HG03064 (cell line): ENCODE measurements at regions not wholly inside any gene's neighbourhood (a gene's known extent, or its start where the extent isn't known, plus 50 kb on each side); places are given as distances from the start of the nearest gene placed in this dataset.

Experiments
- ATAC-seq: cut with Tn5 transposase; IDR thresholded peaks from one replicate; pipeline ENCODE4 v1.9.1; 2021; ENCODE audit warnings: low read depth; ENCODE audit not compliant: unreplicated experiment

- ATAC-seq: no peak
Measured at GRCh38 chr3:168424059-168424734, 328.5 kb upstream of the GOLIM4 start.

GRCh38 chr3:168422843-168423242 is 327.1 kb upstream of the GOLIM4 start:
- ATAC-seq: no peak

DNA sequence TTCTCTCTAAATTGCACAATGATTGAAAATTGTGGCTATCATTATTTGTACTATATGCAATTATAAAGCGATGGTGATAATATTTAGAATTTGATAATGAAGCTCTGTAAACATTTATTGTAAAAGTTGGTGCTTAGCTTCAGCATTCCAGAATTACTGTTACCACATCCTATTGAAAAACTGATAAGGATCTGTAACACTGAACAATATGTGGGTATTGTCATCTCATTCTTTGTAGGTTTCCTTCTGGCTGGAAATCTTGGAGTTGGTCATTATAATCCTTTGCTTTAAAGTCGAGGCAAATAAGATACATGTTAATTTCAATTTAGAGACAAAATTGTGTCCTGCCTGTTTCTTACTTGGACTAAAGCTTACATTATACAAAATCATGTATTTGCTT is 323.4 kb upstream of the GOLIM4 start:
- no peak for ATAC-seq

DNA sequence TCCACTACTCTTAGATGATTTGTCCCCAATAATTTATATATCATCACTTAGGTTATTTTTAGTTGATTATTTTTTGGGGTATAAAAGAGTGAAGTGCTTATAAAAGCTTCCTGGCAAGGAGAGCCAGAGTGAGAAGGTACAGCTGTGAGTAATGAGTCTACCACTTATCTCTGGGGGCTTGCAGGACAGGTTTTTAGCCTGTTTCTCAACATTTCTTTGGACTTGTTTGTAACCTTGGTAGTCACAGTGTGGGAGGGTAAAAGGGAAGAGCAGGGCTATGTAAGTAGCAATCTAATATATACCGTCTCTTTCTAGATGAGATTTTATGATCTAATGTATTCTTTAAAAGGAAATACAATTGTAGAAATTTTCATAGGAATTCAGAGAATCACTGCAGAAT is 321.3 kb upstream of the GOLIM4 start:
- no peak for ATAC-seq

GRCh38 chr3:168416446-168416845 is 320.7 kb upstream of the GOLIM4 start:
- no peak for ATAC-seq

GRCh38 chr3:168414149-168414548 is 318.4 kb upstream of the GOLIM4 start:
- no peak for ATAC-seq

DNA sequence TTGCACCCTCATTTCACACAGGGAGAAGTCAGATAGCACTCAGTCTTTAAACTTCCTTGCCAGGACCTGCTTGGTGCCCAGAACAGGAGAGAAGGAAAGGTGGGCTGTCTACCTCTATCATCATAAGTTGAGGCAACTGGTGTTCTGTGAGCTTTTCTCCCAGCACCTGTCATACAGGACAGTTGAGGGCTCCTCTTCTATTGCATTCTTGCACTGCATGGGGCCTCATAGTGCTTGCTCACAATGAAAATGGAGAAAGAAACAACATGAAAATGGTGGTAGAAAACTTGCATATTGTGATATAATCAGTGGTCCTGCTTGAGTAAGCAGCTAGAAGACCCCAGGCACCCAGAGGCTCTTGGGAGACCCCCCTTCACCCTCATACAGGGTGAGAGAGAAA is 311.7 kb upstream of the GOLIM4 start:
- ATAC-seq: no peak

DNA sequence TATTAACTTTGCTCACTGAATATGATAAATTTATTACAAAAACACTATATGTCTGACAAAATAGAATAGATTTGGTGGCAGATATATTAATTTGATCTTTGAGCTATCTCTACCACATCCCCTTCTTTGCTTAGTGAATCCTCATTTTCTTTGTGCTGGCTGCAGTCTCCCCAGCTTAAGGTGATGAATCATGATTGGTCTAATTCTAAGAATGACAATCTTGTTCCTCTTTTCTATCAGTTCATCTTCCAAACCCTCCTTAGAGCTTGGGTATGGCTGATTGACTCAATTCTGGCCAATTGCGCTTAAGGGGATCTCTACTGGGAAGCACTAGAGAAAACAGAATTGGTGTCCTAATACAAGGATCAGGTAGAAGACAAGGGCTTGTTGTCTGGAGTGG is 309.6 kb upstream of the GOLIM4 start:
- ATAC-seq: no peak

- no peak for ATAC-seq
Measured at GRCh38 chr3:168398371-168399025, 302.8 kb upstream of the GOLIM4 start.

- no peak for ATAC-seq
Measured at GRCh38 chr3:168396861-168397260, 301.1 kb upstream of the GOLIM4 start.

DNA sequence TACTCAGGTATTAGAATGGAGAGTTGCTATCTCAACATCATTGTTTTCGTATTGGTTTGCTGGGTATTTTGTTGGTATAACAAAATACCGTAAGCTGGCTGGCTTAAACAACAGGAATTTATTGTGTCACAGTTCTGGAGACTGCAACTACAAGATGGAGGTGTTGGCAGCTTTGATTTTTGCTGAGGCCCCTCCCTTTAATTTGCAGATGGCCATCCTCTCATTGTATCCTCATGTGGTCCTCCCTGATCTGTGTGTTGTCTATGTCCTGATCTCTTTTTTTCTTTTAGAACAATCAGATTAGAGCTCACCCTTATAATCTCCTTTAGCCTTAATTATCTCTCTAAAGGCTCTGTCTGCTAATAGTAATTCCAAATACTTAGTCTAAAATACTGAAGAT is 299.8 kb upstream of the GOLIM4 start:
- no peak for ATAC-seq

GRCh38 chr3:168394439-168394838 is 298.7 kb upstream of the GOLIM4 start:
- no peak for ATAC-seq

DNA sequence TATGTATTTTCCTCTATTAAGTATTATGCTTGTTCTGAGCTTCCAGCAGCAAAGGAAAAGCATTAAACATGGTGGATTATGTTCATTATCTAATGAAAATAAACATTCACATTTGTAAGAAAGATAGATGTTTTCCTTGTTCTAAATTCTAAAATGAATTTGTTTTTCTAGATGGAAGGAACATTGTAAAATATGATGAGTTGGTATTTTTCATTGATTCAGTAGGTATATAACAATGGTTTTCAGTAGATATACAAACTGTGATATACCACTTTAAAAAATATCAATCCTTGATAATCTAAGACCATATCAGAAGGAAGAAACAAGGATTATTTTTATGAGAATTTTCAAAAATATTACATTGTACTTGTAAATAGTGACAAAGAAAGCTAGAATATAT is 290.6 kb upstream of the GOLIM4 start:
- no peak for ATAC-seq

- no peak for ATAC-seq
Measured at GRCh38 chr3:168384990-168385389, 289.3 kb upstream of the GOLIM4 start.

GRCh38 chr3:168383573-168383972 is 287.8 kb upstream of the GOLIM4 start:
- no peak for ATAC-seq

DNA sequence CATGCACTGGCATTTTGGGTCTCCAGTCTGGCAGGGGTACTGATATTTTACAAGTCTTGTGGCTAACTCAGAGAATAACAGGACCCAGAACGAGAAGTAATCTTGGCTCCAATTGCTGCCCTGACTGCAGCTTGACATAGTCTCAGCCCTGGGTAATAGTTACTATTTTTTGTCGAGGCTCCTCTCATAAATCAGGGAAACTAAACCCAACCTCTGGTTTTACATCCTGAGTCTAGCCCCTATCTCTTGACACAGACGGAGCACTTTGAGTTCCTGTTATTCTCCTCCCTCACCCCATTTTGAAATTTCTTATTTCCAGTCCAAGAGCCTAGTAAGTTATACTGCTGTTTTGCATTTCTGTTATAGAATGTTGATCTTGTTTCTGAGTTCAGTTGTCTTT is 276.1 kb upstream of the GOLIM4 start:
- ATAC-seq: no peak

- ATAC-seq: no peak
Measured at GRCh38 chr3:168364967-168365366, 269.2 kb upstream of the GOLIM4 start.

GRCh38 chr3:168362661-168363247 is 267.0 kb upstream of the GOLIM4 start:
- ATAC-seq: no peak

DNA sequence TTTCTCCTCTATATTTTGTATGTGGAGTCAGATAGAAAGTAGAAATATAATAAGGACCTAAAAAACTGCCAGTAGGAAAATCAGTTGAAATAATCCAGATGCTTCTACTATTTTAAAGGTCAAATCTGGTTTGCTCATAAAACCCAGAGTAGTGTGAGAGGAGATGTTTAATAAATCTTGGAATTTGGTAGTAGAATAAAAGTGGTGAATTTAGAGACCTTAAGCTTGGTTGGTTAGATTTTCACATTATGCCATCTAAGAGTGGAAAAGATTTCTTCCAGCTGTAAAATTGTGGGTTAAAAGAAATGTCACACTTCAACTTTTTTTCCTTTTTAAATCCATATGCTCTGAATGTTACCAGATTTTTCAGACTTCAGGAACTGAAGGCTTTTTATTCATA is 266.4 kb upstream of the GOLIM4 start:
- ATAC-seq: no peak

DNA sequence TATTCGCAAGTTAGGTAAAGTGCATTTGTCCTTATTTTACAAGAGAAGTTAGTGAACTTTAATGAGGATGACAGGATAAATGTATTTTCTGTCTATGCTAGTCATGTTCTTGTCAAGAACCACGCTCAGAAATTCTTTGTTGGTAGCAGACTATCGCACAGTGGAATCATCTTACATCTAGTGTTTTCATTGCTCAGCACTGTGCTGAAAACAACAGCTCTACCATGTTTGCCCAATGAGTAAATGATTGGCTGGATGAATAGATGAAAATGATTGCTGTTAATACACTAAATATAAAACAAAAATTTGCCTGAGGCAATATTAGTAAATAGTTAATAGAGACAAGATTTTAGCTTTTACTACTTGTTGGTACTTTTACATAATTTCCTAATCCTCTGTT is 265.3 kb upstream of the GOLIM4 start:
- ATAC-seq: no peak

- ATAC-seq: no peak
Measured at GRCh38 chr3:168342946-168343850, 247.5 kb upstream of the GOLIM4 start.
